ENCODE measurements at regions not wholly inside any gene's neighbourhood (a gene's known extent, or its start where the extent isn't known, plus 50 kb on each side); places are given as distances from the start of the nearest gene placed in this dataset.

- TF ChIP-seq CTCF (IDR thresholded peaks at IDR 0.05) (no peak), POLR2A (IDR thresholded peaks at IDR 0.05) (no peak)
These were observed 809.3 kb downstream of the C4orf33 start for GRCh38 chr4:129905256-129905655.
